ENCODE measurements at regions not wholly inside any gene's neighbourhood (a gene's known extent, or its start where the extent isn't known, plus 50 kb on each side); places are given as distances from the start of the nearest gene placed in this dataset.

GRCh38 chr6:92715991-92716390 is 703.4 kb downstream of the EPHA7 start:
- DNase-seq (ENCODE audit: low read depth, low spot score): no peak
- no peak overlapping the region for H3K4me2 ChIP-seq (ENCODE audit: control insufficient read depth, extremely low read depth, insufficient read depth, low read depth, low read length)
- H3K79me2 ChIP-seq (ENCODE audit: control insufficient read depth, insufficient read depth, low read length): no peaks in the 10 kb centered on the region
- no peaks in the 10 kb centered on the region for H3K36me3 ChIP-seq (ENCODE audit: control insufficient read depth in 2 of 2, extremely low read depth in 1 of 2, insufficient read depth in 2 of 2, low read length in 2 of 2)
- H3K27ac ChIP-seq (ENCODE audit: control insufficient read depth, insufficient read depth, low read length): no peak overlapping the region
- no peak overlapping the region for H3K4me3 ChIP-seq (ENCODE audit: control insufficient read depth in 2 of 3, extremely low read depth in 1 of 3, insufficient read depth in 2 of 3, low read depth in 1 of 3, low read length in 3 of 3)
- H3K9me3 ChIP-seq (ENCODE audit: control insufficient read depth, low read depth, low read length): peaks cover 1% of the 10 kb centered on the region
- no peak overlapping the region for H3K9ac ChIP-seq (ENCODE audit: control insufficient read depth, extremely low read depth, insufficient read depth, low read length)
- H3K9me1 ChIP-seq (ENCODE audit: control insufficient read depth, extremely low read depth, insufficient read depth, low read length): no peaks in the 10 kb centered on the region
- no peak for FAIRE-seq
- no peak overlapping the region for H2AFZ ChIP-seq (ENCODE audit: control insufficient read depth, low read length)
- no peaks in the 10 kb centered on the region for H4K20me1 ChIP-seq (ENCODE audit: control insufficient read depth, extremely low read depth, insufficient read depth, low read length)
- TF ChIP-seq CTCF (optimal IDR thresholded peaks at IDR 0.05 in 1 of 3, IDR thresholded peaks at IDR 0.05 in 1 of 3, conservative IDR thresholded peaks at IDR 0.05 in 1 of 3; ENCODE audit: extremely low read depth in 1 of 3, insufficient read depth in 2 of 3, low read length in 3 of 3) (no peak), EZH2 (IDR thresholded peaks at IDR 0.05; ENCODE audit: low read length) (no peak)
- no peaks in the 10 kb centered on the region for H3K27me3 ChIP-seq (ENCODE audit: control insufficient read depth, extremely low read depth, insufficient read depth, low read length)
- dilution Hi-C loops (cut with MboI; ENCODE audit: extremely low pct_ligation_motif_present, low sequenced_read_pairs): no loop called here
- no peaks in the 10 kb centered on the region for H3K4me1 ChIP-seq (ENCODE audit: control insufficient read depth, extremely low read depth, insufficient read depth, low read length)

- Histone ChIP-seq H3K79me2 (ENCODE audit: control insufficient read depth, insufficient read depth, low read length) (no peaks in the 10 kb centered on the region), H3K4me3 (ENCODE audit: control insufficient read depth in 2 of 3, extremely low read depth in 1 of 3, insufficient read depth in 2 of 3, low read depth in 1 of 3, low read length in 3 of 3) (no peak overlapping the region), H3K9me1 (ENCODE audit: control insufficient read depth, extremely low read depth, insufficient read depth, low read length) (no peaks in the 10 kb centered on the region), H2AFZ (ENCODE audit: control insufficient read depth, low read length) (no peak overlapping the region), H3K27ac (ENCODE audit: control insufficient read depth, insufficient read depth, low read length) (no peak overlapping the region), H3K36me3 (ENCODE audit: control insufficient read depth in 2 of 2, extremely low read depth in 1 of 2, insufficient read depth in 2 of 2, low read length in 2 of 2) (no peaks in the 10 kb centered on the region), H3K9ac (ENCODE audit: control insufficient read depth, extremely low read depth, insufficient read depth, low read length) (no peak overlapping the region), H3K4me2 (ENCODE audit: control insufficient read depth, extremely low read depth, insufficient read depth, low read depth, low read length) (no peak overlapping the region), H4K20me1 (ENCODE audit: control insufficient read depth, extremely low read depth, insufficient read depth, low read length) (no peaks in the 10 kb centered on the region), H3K9me3 (ENCODE audit: control insufficient read depth, low read depth, low read length) (peaks cover 2% of the 10 kb centered on the region), H3K27me3 (ENCODE audit: control insufficient read depth, extremely low read depth, insufficient read depth, low read length) (no peaks in the 10 kb centered on the region), H3K4me1 (ENCODE audit: control insufficient read depth, extremely low read depth, insufficient read depth, low read length) (no peaks in the 10 kb centered on the region)
- no peak for DNase-seq (ENCODE audit: low read depth, low spot score)
- dilution Hi-C loops (cut with MboI; ENCODE audit: extremely low pct_ligation_motif_present, low sequenced_read_pairs): no loop called here
- no peak for FAIRE-seq
- TF ChIP-seq CTCF (optimal IDR thresholded peaks at IDR 0.05 in 1 of 3, IDR thresholded peaks at IDR 0.05 in 1 of 3, conservative IDR thresholded peaks at IDR 0.05 in 1 of 3; ENCODE audit: extremely low read depth in 1 of 3, insufficient read depth in 2 of 3, low read length in 3 of 3) (no peak), EZH2 (IDR thresholded peaks at IDR 0.05; ENCODE audit: low read length) (no peak)
Measured at GRCh38 chr6:92714346-92714745, 705.0 kb downstream of the EPHA7 start.

Data from keratinocyte (primary cell).